GM12878 (cell line): ENCODE measurements at regions not wholly inside any gene's neighbourhood (a gene's known extent, or its start where the extent isn't known, plus 50 kb on each side); places are given as distances from the start of the nearest gene placed in this dataset.

Experiments used
- ATAC-seq: fragments of 200-7000 bp; cut with Tn5 transposase; 3 replicates; pipeline ENCODE4 v1.9.1; 2020; ENCODE audit warnings: mild to moderate bottlenecking, moderate library complexity
- BruUV-seq: library from RNA; stranded (reverse); fragments of 400-500 nt; replicated peaks from 2 replicates; lab custom pipeline; 2021; lab: Mats Ljungman, UMichigan
- CTCF ChIA-PET: fragments of 300-600 bp; sonication (Branson Sonifier 250); formaldehyde crosslinking; extraction: SDS; loops from one replicate; lab custom pipeline; 2021; ENCODE audit warnings: inconsistent platforms; lab: Yijun Ruan, JAX
- POLR2A ChIA-PET: fragments of 350-600 bp; formaldehyde crosslinking; extraction: SDS; loops from one replicate; lab custom pipeline; 2021; ENCODE audit warnings: inconsistent platforms; lab: Charles Lee
- RAD21 ChIA-PET: fragments of 300-600 bp; sonication (Branson Sonifier 250); formaldehyde crosslinking; loops from one replicate; lab custom pipeline; 2023; ENCODE audit warnings: antibody characterized with exemption; ENCODE audit not compliant: unreplicated experiment; lab: Charles Lee
- SMC1A ChIA-PET: fragments of 300-600 bp; sonication (Branson Sonifier 250); formaldehyde crosslinking; loops from one replicate; lab custom pipeline; 2023; ENCODE audit not compliant: unreplicated experiment, uncharacterized antibody; lab: Charles Lee
- DNase-seq: peaks from one replicate; pipeline ENCODE4 v3.0.0-alpha.2; 2011; ENCODE audit warnings: low read depth, low spot score
- FAIRE-seq: peaks from 3 replicates; lab custom pipeline; 2011; peaks lifted over from hg19 to GRCh38; lab: Jason Lieb, UNC
- H2AFZ ChIP-seq: 2 replicates; pipeline ENCODE4 v1.6.0; 2011; ENCODE audit warnings: low read depth, low read length, control low read depth; ENCODE audit not compliant: control insufficient read depth
- H3K27ac ChIP-seq: 2 replicates; pipeline ENCODE4 v1.5.1; 2011; ENCODE audit warnings: control low read depth; ENCODE audit not compliant: control insufficient read depth, insufficient read depth
- H3K27me3 ChIP-seq, 2 experiments: replicated peaks in 1 of 2; 2 replicates each; pipeline versions ENCODE4 v1.6.0 to v1.6.1; 2011; ENCODE audit warnings: low read length in 1 of 2; ENCODE audit not compliant: control insufficient read depth in 2 of 2, insufficient read depth in 2 of 2
- H3K36me3 ChIP-seq, 2 experiments: 2 replicates each; pipeline ENCODE4 v1.5.1; 2011; ENCODE audit warnings: low read length in 1 of 2; ENCODE audit not compliant: control insufficient read depth in 2 of 2, insufficient read depth in 2 of 2
- H3K4me1 ChIP-seq: 2 replicates; pipeline ENCODE4 v1.6.1; 2011; ENCODE audit warnings: mild to moderate bottlenecking, low read length, moderate library complexity, mixed read lengths; ENCODE audit not compliant: control insufficient read depth, insufficient read depth
- H3K4me2 ChIP-seq: 2 replicates; pipeline ENCODE4 v1.6.0; 2011; ENCODE audit warnings: control low read depth; ENCODE audit not compliant: control insufficient read depth, insufficient read depth
- H3K4me3 ChIP-seq: fragments of 200-600 bp; sonication (generic); 2 replicates; pipeline ENCODE4 v1.5.1; 2016
- H3K79me2 ChIP-seq: 2 replicates; pipeline ENCODE4 v1.6.0; 2011; ENCODE audit warnings: low read length; ENCODE audit not compliant: control insufficient read depth, insufficient read depth
- H3K9ac ChIP-seq: 2 replicates; pipeline ENCODE4 v1.8.0; 2011; ENCODE audit warnings: low read length, control low read depth, mixed read lengths; ENCODE audit not compliant: control insufficient read depth, insufficient read depth
- H3K9me3 ChIP-seq: replicated peaks from 3 replicates; pipeline ENCODE4 v1.5.1; 2011; ENCODE audit warnings: mild to moderate bottlenecking, low read length; ENCODE audit not compliant: control insufficient read depth, insufficient read depth
- H4K20me1 ChIP-seq: 2 replicates; pipeline ENCODE4 v1.6.0; 2011; ENCODE audit not compliant: control insufficient read depth, insufficient read depth
- BCL3 ChIP-seq: IDR thresholded peaks from 2 replicates; pipeline ENCODE4 v1.6.1; 2011; ENCODE audit warnings: borderline replicate concordance, low read depth, mild to moderate bottlenecking, moderate library complexity, low read length; ENCODE audit not compliant: insufficient read depth, poor library complexity, severe bottlenecking
- BMI1 ChIP-seq: fragments of 450-650 bp; IDR thresholded peaks from 2 replicates; pipeline ENCODE4 v1.6.1; 2016; ENCODE audit warnings: mild to moderate bottlenecking, moderate library complexity, borderline replicate concordance
- CBX5 ChIP-seq: sonication (generic); IDR thresholded peaks from 2 replicates; pipeline ENCODE4 v1.6.1; 2016; ENCODE audit warnings: low read depth, moderate library complexity, mild to moderate bottlenecking, inconsistent platforms
- CTCF ChIP-seq, 3 experiments: IDR thresholded peaks in 2 of 3; conservative IDR thresholded peaks in 1 of 3; 2 replicates each; pipeline ENCODE4 v1.5.1; 2011; ENCODE audit warnings: low read depth in 3 of 3, low read length in 3 of 3, mild to moderate bottlenecking in 3 of 3, control low read depth in 2 of 3, moderate library complexity in 2 of 3, inconsistent platforms in 1 of 3, mixed read lengths in 1 of 3; ENCODE audit not compliant: control insufficient read depth in 2 of 3, insufficient read depth in 1 of 3; ENCODE audit errors: extremely low read depth in 1 of 3
- DPF2 ChIP-seq: fragments of 450-650 bp; IDR thresholded peaks from 2 replicates; pipeline ENCODE4 v1.6.1; 2017; ENCODE audit warnings: mild to moderate bottlenecking
- JUND ChIP-seq: IDR thresholded peaks from 2 replicates; pipeline ENCODE4 v1.6.1; 2012; ENCODE audit warnings: low read depth, mild to moderate bottlenecking, low read length, improper control_type of control experiment, moderate library complexity
- LARP7 ChIP-seq: fragments of 450-650 bp; IDR thresholded peaks from 2 replicates; pipeline ENCODE4 v1.6.1; 2017; ENCODE audit warnings: mild to moderate bottlenecking
- MTA2 ChIP-seq: fragments of 450-650 bp; IDR thresholded peaks from 2 replicates; pipeline ENCODE4 v1.6.1; 2016; ENCODE audit warnings: low read depth, mild to moderate bottlenecking, moderate library complexity
- NR2C1 ChIP-seq: fragments of 450-650 bp; IDR thresholded peaks from 2 replicates; pipeline ENCODE4 v1.6.1; 2017; ENCODE audit warnings: antibody characterized with exemption, mild to moderate bottlenecking, moderate library complexity
- PML ChIP-seq: IDR thresholded peaks from 2 replicates; pipeline ENCODE4 v1.6.1; 2012; ENCODE audit warnings: low read length, inconsistent platforms
- POU2F2 ChIP-seq: IDR thresholded peaks from 3 replicates; pipeline ENCODE4 v1.6.1; 2011; ENCODE audit warnings: low read depth, mild to moderate bottlenecking, low read length, borderline replicate concordance
- RBBP5 ChIP-seq: fragments of 200-600 bp; sonication (generic); conservative IDR thresholded peaks from 2 replicates; pipeline ENCODE4 v1.6.1; 2016
- RELA ChIP-seq: fragments of 450-650 bp; IDR thresholded peaks from 2 replicates; pipeline ENCODE4 v1.8.0; 2014; ENCODE audit warnings: borderline replicate concordance; ENCODE audit not compliant: partially characterized antibody
- RELB ChIP-seq: fragments of 450-650 bp; IDR thresholded peaks from 2 replicates; pipeline ENCODE4 v1.6.1; 2017; ENCODE audit warnings: low read depth, mild to moderate bottlenecking, moderate library complexity
- SMARCA5 ChIP-seq: fragments of 450-650 bp; IDR thresholded peaks from 2 replicates; pipeline ENCODE4 v1.6.1; 2017; ENCODE audit warnings: mild to moderate bottlenecking
- STAT3 ChIP-seq: IDR thresholded peaks from 2 replicates; pipeline ENCODE4 v1.6.1; 2011; ENCODE audit warnings: low read depth, low read length, improper control_type of control experiment
- TARDBP ChIP-seq: IDR thresholded peaks from 2 replicates; pipeline ENCODE4 v1.6.1; 2016; ENCODE audit warnings: borderline replicate concordance
- YY1 ChIP-seq: IDR thresholded peaks from 2 replicates; pipeline ENCODE4 v1.6.1; 2011; ENCODE audit warnings: low read depth, mild to moderate bottlenecking, low read length
- ZNF217 ChIP-seq: fragments of 450-650 bp; IDR thresholded peaks from 2 replicates; pipeline ENCODE4 v1.6.1; 2017; ENCODE audit warnings: antibody characterized with exemption, mild to moderate bottlenecking
- WGBS: methylation state at CpG from one replicate; pipeline ENCODE4 v1.1.6; 2016; ENCODE audit warnings: low lambda C conversion rate; ENCODE audit not compliant: insufficient replicate concordance, insufficient coverage; ENCODE audit errors: missing lambda C conversion rate; 5-methylcytosine and 5-hydroxymethylcytosine counted together
- in situ Hi-C: fragments of 300-500 bp; cut with MboI; formaldehyde crosslinking; loops from 9 replicates; pipeline ENCODE4 v1.14.3; 2018; ENCODE audit warnings: mixed read lengths
- intact Hi-C: fragments of 100-400 bp; cut with micrococcal nuclease; formaldehyde crosslinking; loops from one replicate; pipeline ENCODE4 v1.14.2; 2022; ENCODE audit not compliant: unreplicated experiment

DNA sequence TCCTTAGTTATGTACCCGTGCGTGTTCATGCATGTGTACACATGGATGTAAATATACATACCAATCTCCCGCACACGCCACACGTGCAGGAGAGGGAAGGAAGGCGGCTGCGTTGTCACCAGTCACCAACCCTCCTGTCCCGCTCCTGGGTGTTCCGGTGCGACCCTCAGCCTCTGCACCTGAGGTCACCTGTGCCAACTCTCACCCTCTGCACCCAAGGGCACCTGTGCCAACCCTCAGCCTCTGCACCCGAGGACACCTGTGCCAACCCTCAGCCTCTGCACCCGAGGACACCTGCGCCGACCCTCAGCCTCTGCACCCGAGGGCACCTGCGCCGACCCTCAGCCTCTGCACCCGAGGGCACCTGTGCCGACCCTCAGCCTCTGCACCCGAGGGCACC, 192.8 kb upstream of the SALL3 start (continued):
- TF ChIP-seq BCL3 = no peak
- TF ChIP-seq, all 136 proteins: peak for 0

GRCh38 chr18:78787751-78788150, 191.9 kb upstream of the SALL3 start:
- in situ Hi-C loops = no loop called here
- no peak overlapping the region for H2AFZ ChIP-seq
- H3K36me3 ChIP-seq = no peaks in the 10 kb centered on the region
- H3K4me1 ChIP-seq = no peaks in the 10 kb centered on the region
- no peaks in the 10 kb centered on the region for H3K9me3 ChIP-seq
- no peak overlapping the region for H3K4me3 ChIP-seq
- no peak overlapping the region for H3K4me2 ChIP-seq
- no peak for TF ChIP-seq STAT3
- no peak for TF ChIP-seq CBX5
- no peak for TF ChIP-seq TARDBP
- TF ChIP-seq CTCF (IDR thresholded peaks at IDR 0.05 in 2 of 3, conservative IDR thresholded peaks at IDR 0.05 in 1 of 3; ENCODE audit: control insufficient read depth in 2 of 3, extremely low read depth in 1 of 3, insufficient read depth in 1 of 3, low read depth in 3 of 3, low read length in 3 of 3) = no peak
- no peak for TF ChIP-seq JUND
- TF ChIP-seq RELB = no peak
- no peak for TF ChIP-seq LARP7
- TF ChIP-seq RELA = no peak
- TF ChIP-seq ZNF217 = no peak
- no peak for TF ChIP-seq RBBP5
- TF ChIP-seq BMI1 = no peak
- TF ChIP-seq YY1 = no peak
- TF ChIP-seq SMARCA5 = no peak
- TF ChIP-seq NR2C1 = no peak
- no peak for TF ChIP-seq DPF2
- TF ChIP-seq PML = no peak
- TF ChIP-seq MTA2 = no peak
- no peak for TF ChIP-seq POU2F2
- H4K20me1 ChIP-seq = no peaks in the 10 kb centered on the region
- intact Hi-C loops = no loop called here
- H3K27me3 ChIP-seq = no peaks in the 10 kb centered on the region
- DNase-seq = no peak
- POLR2A ChIA-PET = no interaction called here
- RAD21 ChIA-PET = no interaction called here
- no peaks in the 10 kb centered on the region for H3K79me2 ChIP-seq
- CTCF ChIA-PET = no interaction called here
- BruUV-seq = no TSS peak
- ATAC-seq = no peak
- no peak overlapping the region for H3K9ac ChIP-seq
- SMC1A ChIA-PET = no interaction called here
- no peak for FAIRE-seq
- H3K27ac ChIP-seq = no peak overlapping the region
- 18% methylated on average over 8 of the region's 8 CpGs for WGBS
